ENCODE measurements at regions not wholly inside any gene's neighbourhood (a gene's known extent, or its start where the extent isn't known, plus 50 kb on each side); places are given as distances from the start of the nearest gene placed in this dataset.

DNA sequence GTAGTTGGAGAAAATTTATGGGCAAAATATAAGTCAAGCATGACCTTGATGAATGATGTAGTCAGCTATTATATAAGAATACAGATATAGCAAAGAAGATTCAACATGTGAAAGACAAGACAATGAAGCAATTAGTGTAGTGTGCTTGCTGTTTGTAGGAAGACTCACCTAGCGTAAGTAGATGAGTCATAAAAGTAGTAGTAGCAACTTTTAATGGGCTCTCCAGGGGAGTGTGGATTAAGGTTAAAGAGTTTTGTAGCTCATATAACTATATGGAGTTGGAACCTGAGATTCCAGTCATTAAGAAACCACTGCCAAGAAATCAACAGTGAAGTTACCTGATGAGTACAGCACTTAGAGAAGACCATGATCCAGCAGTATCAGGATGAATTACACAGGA, 444.7 kb upstream of the CNTN3 start:
- no peak overlapping the region for H2BK15ac ChIP-seq (replicated peaks; ENCODE audit: low read depth)
- H2BK120ac ChIP-seq (ENCODE audit: low read depth, low read length), result no peak overlapping the region
- no CpG with 5 or more reads among the region's 1 CpG for WGBS (ENCODE audit: extremely low coverage, insufficient coverage, low lambda C conversion rate)
- H3K36me3 ChIP-seq (ENCODE audit: control insufficient read depth, insufficient read depth, low read length), result no peaks in the 10 kb centered on the region
- H2BK5ac ChIP-seq (ENCODE audit: low read length), result no peak overlapping the region
- H2AK5ac ChIP-seq (ENCODE audit: low read length), result no peak overlapping the region
- H3K23ac ChIP-seq (ENCODE audit: low read length), result no peak overlapping the region
- H3K56ac ChIP-seq (ENCODE audit: low read length), result no peak overlapping the region
- no peak overlapping the region for H3K27ac ChIP-seq (ENCODE audit: low read depth, low read length)
- no peak overlapping the region for H3K4me2 ChIP-seq (ENCODE audit: low read length)
- H3K27me3 ChIP-seq (ENCODE audit: insufficient read depth, low read length, poor library complexity), result no peaks in the 10 kb centered on the region
- DNase-seq, result no peak
- H3K79me2 ChIP-seq (ENCODE audit: control insufficient read depth, insufficient read depth, low read length), result no peaks in the 10 kb centered on the region
- no peak overlapping the region for H4K8ac ChIP-seq (ENCODE audit: low read depth, low read length)
- H3K4ac ChIP-seq (ENCODE audit: low read depth, low read length), result no peak overlapping the region
- no peaks in the 10 kb centered on the region for H3K4me1 ChIP-seq (ENCODE audit: control insufficient read depth, low read depth, low read length)
- no peak overlapping the region for H3K4me3 ChIP-seq (ENCODE audit: low read length)
- no peak overlapping the region for H4K5ac ChIP-seq (ENCODE audit: low read length)
- H3K79me1 ChIP-seq (ENCODE audit: low read length), result no peaks in the 10 kb centered on the region
- H3K9ac ChIP-seq (ENCODE audit: low read length), result no peak overlapping the region
- no peak overlapping the region for H3K18ac ChIP-seq (ENCODE audit: low read length)

DNA sequence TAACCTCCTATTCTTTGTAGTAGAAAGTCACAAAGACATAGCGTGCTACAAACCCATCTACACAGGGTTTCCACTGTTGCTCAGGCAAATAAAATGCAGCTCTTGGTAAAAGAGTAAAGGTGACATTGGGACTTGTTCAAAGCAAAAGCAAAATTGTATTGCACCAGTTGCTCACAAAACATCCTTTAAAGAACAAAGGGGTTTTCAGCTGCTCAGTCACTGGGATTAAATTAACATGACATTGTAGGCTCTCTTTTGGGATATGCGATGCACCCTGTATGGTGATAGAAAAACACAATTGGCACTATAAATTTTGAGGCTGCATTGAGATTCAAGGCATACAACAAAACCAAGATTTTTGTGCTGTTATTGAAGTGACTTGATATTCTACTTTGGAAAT, 447.3 kb upstream of the CNTN3 start:
- H4K5ac ChIP-seq (ENCODE audit: low read length), result no peak overlapping the region
- no peak overlapping the region for H2BK15ac ChIP-seq (replicated peaks; ENCODE audit: low read depth)
- H3K36me3 ChIP-seq (ENCODE audit: control insufficient read depth, insufficient read depth, low read length), result no peaks in the 10 kb centered on the region
- no peak for DNase-seq
- H3K23ac ChIP-seq (ENCODE audit: low read length), result no peak overlapping the region
- no peak overlapping the region for H3K4me3 ChIP-seq (ENCODE audit: low read length)
- H3K79me2 ChIP-seq (ENCODE audit: control insufficient read depth, insufficient read depth, low read length), result no peaks in the 10 kb centered on the region
- no peaks in the 10 kb centered on the region for H3K79me1 ChIP-seq (ENCODE audit: low read length)
- no peaks in the 10 kb centered on the region for H3K4me1 ChIP-seq (ENCODE audit: control insufficient read depth, low read depth, low read length)
- H3K56ac ChIP-seq (ENCODE audit: low read length), result no peak overlapping the region
- no peak overlapping the region for H3K18ac ChIP-seq (ENCODE audit: low read length)
- no peak overlapping the region for H3K4me2 ChIP-seq (ENCODE audit: low read length)
- WGBS (ENCODE audit: extremely low coverage, insufficient coverage, low lambda C conversion rate), result no CpG with 5 or more reads among the region's 2 CpGs
- no peak overlapping the region for H4K8ac ChIP-seq (ENCODE audit: low read depth, low read length)
- H2AK5ac ChIP-seq (ENCODE audit: low read length), result no peak overlapping the region
- no peak overlapping the region for H3K4ac ChIP-seq (ENCODE audit: low read depth, low read length)
- H3K27me3 ChIP-seq (ENCODE audit: insufficient read depth, low read length, poor library complexity), result no peaks in the 10 kb centered on the region
- H2BK120ac ChIP-seq (ENCODE audit: low read depth, low read length), result no peak overlapping the region
- no peak overlapping the region for H3K27ac ChIP-seq (ENCODE audit: low read depth, low read length)
- no peak overlapping the region for H2BK5ac ChIP-seq (ENCODE audit: low read length)
- H3K9ac ChIP-seq (ENCODE audit: low read length), result no peak overlapping the region

- Histone ChIP-seq H4K8ac (ENCODE audit: low read depth, low read length) (no peak overlapping the region), H3K79me2 (ENCODE audit: control insufficient read depth, insufficient read depth, low read length) (no peaks in the 10 kb centered on the region), H2BK15ac (replicated peaks; ENCODE audit: low read depth) (no peak overlapping the region), H3K79me1 (ENCODE audit: low read length) (no peaks in the 10 kb centered on the region), H3K4ac (ENCODE audit: low read depth, low read length) (no peak overlapping the region), H2AK5ac (ENCODE audit: low read length) (no peak overlapping the region), H3K27ac (ENCODE audit: low read depth, low read length) (no peak overlapping the region), H4K5ac (ENCODE audit: low read length) (no peak overlapping the region), H3K9ac (ENCODE audit: low read length) (no peak overlapping the region), H3K4me2 (ENCODE audit: low read length) (no peak overlapping the region), H3K36me3 (ENCODE audit: control insufficient read depth, insufficient read depth, low read length) (no peaks in the 10 kb centered on the region), H3K23ac (ENCODE audit: low read length) (no peak overlapping the region), H3K27me3 (ENCODE audit: insufficient read depth, low read length, poor library complexity) (no peaks in the 10 kb centered on the region), H3K18ac (ENCODE audit: low read length) (no peak overlapping the region), H3K4me3 (ENCODE audit: low read length) (no peak overlapping the region), H2BK5ac (ENCODE audit: low read length) (no peak overlapping the region), H3K4me1 (ENCODE audit: control insufficient read depth, low read depth, low read length) (no peaks in the 10 kb centered on the region), H3K56ac (ENCODE audit: low read length) (no peak overlapping the region), H2BK120ac (ENCODE audit: low read depth, low read length) (no peak overlapping the region)
- DNase-seq, result no peak
- WGBS (ENCODE audit: extremely low coverage, insufficient coverage, low lambda C conversion rate), result no CpG with 5 or more reads among the region's 1 CpG
These were observed 460.7 kb upstream of the CNTN3 start for GRCh38 chr3:75075158-75075557.

DNA sequence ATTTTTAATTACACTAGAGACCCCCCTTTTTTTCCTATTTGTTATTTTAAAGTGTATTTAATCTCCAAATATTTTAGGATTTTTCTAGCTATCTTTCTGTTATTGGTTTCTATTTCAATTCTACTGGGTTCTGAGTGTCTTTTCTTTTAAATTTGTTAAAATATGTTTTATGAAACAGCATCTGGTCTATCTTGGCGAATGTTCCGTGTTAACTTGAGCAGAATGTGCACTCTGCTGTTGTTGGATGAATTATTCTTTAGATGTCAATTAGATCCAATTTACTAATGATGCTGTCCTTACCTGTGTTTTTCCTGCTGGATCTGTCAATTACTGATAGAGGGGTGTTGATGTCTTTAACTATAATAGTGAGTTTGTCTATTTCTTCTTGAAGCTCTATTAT, 462.0 kb upstream of the CNTN3 start:
- Histone ChIP-seq H4K8ac (ENCODE audit: low read depth, low read length) (no peak overlapping the region), H3K27ac (ENCODE audit: low read depth, low read length) (no peak overlapping the region), H4K5ac (ENCODE audit: low read length) (no peak overlapping the region), H3K4me2 (ENCODE audit: low read length) (no peak overlapping the region), H3K9ac (ENCODE audit: low read length) (no peak overlapping the region), H3K79me1 (ENCODE audit: low read length) (no peaks in the 10 kb centered on the region), H3K4me3 (ENCODE audit: low read length) (no peak overlapping the region), H3K23ac (ENCODE audit: low read length) (no peak overlapping the region), H2BK5ac (ENCODE audit: low read length) (no peak overlapping the region), H2AK5ac (ENCODE audit: low read length) (no peak overlapping the region), H3K27me3 (ENCODE audit: insufficient read depth, low read length, poor library complexity) (no peaks in the 10 kb centered on the region), H2BK15ac (replicated peaks; ENCODE audit: low read depth) (no peak overlapping the region), H3K36me3 (ENCODE audit: control insufficient read depth, insufficient read depth, low read length) (no peaks in the 10 kb centered on the region), H3K56ac (ENCODE audit: low read length) (no peak overlapping the region), H3K18ac (ENCODE audit: low read length) (no peak overlapping the region), H2BK120ac (ENCODE audit: low read depth, low read length) (no peak overlapping the region), H3K4me1 (ENCODE audit: control insufficient read depth, low read depth, low read length) (no peaks in the 10 kb centered on the region), H3K4ac (ENCODE audit: low read depth, low read length) (no peak overlapping the region), H3K79me2 (ENCODE audit: control insufficient read depth, insufficient read depth, low read length) (no peaks in the 10 kb centered on the region)
- WGBS (ENCODE audit: extremely low coverage, insufficient coverage, low lambda C conversion rate), result no CpG with 5 or more reads among the region's 2 CpGs
- no peak for DNase-seq

GRCh38 chr3:75078290-75078689, 463.8 kb upstream of the CNTN3 start:
- H4K5ac ChIP-seq (ENCODE audit: low read length), result no peak overlapping the region
- H2BK5ac ChIP-seq (ENCODE audit: low read length), result no peak overlapping the region
- H3K27ac ChIP-seq (ENCODE audit: low read depth, low read length), result no peak overlapping the region
- no peak for DNase-seq
- no peak overlapping the region for H3K23ac ChIP-seq (ENCODE audit: low read length)
- H3K27me3 ChIP-seq (ENCODE audit: insufficient read depth, low read length, poor library complexity), result no peaks in the 10 kb centered on the region
- no peak overlapping the region for H4K8ac ChIP-seq (ENCODE audit: low read depth, low read length)
- H3K4me3 ChIP-seq (ENCODE audit: low read length), result no peak overlapping the region
- H2BK15ac ChIP-seq (replicated peaks; ENCODE audit: low read depth), result no peak overlapping the region
- no peaks in the 10 kb centered on the region for H3K36me3 ChIP-seq (ENCODE audit: control insufficient read depth, insufficient read depth, low read length)
- H2BK120ac ChIP-seq (ENCODE audit: low read depth, low read length), result no peak overlapping the region
- H3K9ac ChIP-seq (ENCODE audit: low read length), result no peak overlapping the region
- H2AK5ac ChIP-seq (ENCODE audit: low read length), result no peak overlapping the region
- no peak overlapping the region for H3K4me2 ChIP-seq (ENCODE audit: low read length)
- H3K56ac ChIP-seq (ENCODE audit: low read length), result no peak overlapping the region
- no peak overlapping the region for H3K18ac ChIP-seq (ENCODE audit: low read length)
- no peaks in the 10 kb centered on the region for H3K4me1 ChIP-seq (ENCODE audit: control insufficient read depth, low read depth, low read length)
- no peaks in the 10 kb centered on the region for H3K79me1 ChIP-seq (ENCODE audit: low read length)
- H3K79me2 ChIP-seq (ENCODE audit: control insufficient read depth, insufficient read depth, low read length), result no peaks in the 10 kb centered on the region
- no peak overlapping the region for H3K4ac ChIP-seq (ENCODE audit: low read depth, low read length)

DNA sequence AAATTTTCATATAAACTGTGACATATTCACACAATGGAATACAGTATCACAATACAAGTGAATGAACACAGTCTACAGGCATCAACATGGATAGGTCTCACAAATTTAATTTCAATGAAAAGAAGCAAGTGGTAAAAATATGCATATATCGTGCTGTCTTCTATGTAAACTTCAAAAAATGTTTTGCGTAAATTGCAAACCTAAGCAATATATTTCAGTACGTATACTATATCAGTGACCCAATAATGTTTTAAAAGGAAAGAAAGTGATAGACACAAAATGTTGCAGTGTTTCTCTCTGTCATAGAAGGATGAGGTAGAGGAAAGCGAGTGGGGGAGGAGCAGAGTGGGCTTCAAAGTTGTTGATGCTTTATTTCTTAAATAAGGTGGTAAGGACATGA, 468.4 kb upstream of the CNTN3 start:
- WGBS (ENCODE audit: extremely low coverage, insufficient coverage, low lambda C conversion rate), result no CpG with 5 or more reads among the region's 4 CpGs
- Histone ChIP-seq H3K4ac (ENCODE audit: low read depth, low read length) (no peak overlapping the region), H3K4me1 (ENCODE audit: control insufficient read depth, low read depth, low read length) (no peaks in the 10 kb centered on the region), H3K27me3 (ENCODE audit: insufficient read depth, low read length, poor library complexity) (no peaks in the 10 kb centered on the region), H3K4me3 (ENCODE audit: low read length) (no peak overlapping the region), H3K79me1 (ENCODE audit: low read length) (no peaks in the 10 kb centered on the region), H3K4me2 (ENCODE audit: low read length) (no peak overlapping the region), H3K36me3 (ENCODE audit: control insufficient read depth, insufficient read depth, low read length) (no peaks in the 10 kb centered on the region), H4K8ac (ENCODE audit: low read depth, low read length) (no peak overlapping the region), H3K23ac (ENCODE audit: low read length) (no peak overlapping the region), H3K56ac (ENCODE audit: low read length) (no peak overlapping the region), H3K9ac (ENCODE audit: low read length) (no peak overlapping the region), H3K18ac (ENCODE audit: low read length) (no peak overlapping the region), H2BK120ac (ENCODE audit: low read depth, low read length) (no peak overlapping the region), H2AK5ac (ENCODE audit: low read length) (no peak overlapping the region), H2BK15ac (replicated peaks; ENCODE audit: low read depth) (no peak overlapping the region), H2BK5ac (ENCODE audit: low read length) (no peak overlapping the region), H4K5ac (ENCODE audit: low read length) (no peak overlapping the region), H3K79me2 (ENCODE audit: control insufficient read depth, insufficient read depth, low read length) (no peaks in the 10 kb centered on the region), H3K27ac (ENCODE audit: low read depth, low read length) (no peak overlapping the region)
- DNase-seq, result no peak

Data from mesendoderm (in vitro differentiated cells).